SH-SY5Y (cell line): ENCODE measurements at regions not wholly inside any gene's neighbourhood (a gene's known extent, or its start where the extent isn't known, plus 50 kb on each side); places are given as distances from the start of the nearest gene placed in this dataset.

Source experiments
- GATA2 ChIP-seq: IDR thresholded peaks from 2 replicates; pipeline ENCODE4 v1.6.1; 2011; ENCODE audit warnings: mild to moderate bottlenecking, low read depth, low read length
- GATA3 ChIP-seq: IDR thresholded peaks from 2 replicates; pipeline ENCODE4 v1.6.1; 2011; ENCODE audit warnings: low read depth, mild to moderate bottlenecking, low read length, moderate library complexity

DNA sequence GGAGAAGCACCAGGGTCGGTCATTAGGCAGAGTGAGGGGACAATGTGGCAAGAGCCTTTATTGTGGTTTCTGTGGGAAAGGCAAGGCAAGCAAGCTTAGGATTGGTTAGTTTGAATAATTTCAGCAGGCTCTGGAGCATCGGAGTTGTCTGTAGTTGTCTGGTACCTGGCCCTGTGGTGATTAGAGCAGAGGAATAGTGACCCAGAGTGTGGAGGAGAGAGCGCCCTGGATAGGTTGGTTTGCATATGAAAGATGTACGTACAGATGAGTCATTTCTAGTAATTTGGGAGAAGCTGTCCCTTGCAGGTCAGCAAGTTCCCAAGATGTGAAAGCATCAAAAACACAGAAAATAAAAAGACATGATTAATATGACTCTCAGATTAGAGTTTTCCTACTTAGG, 383.1 kb upstream of the MEX3C start:
- TF ChIP-seq GATA3 = no peak
- TF ChIP-seq GATA2 = no peak
